Naive thymus-derived CD8-positive, alpha-beta T cell (primary cell): ENCODE measurements at regions not wholly inside any gene's neighbourhood (a gene's known extent, or its start where the extent isn't known, plus 50 kb on each side); places are given as distances from the start of the nearest gene placed in this dataset.
A peak's percentile ranks its signal among the peaks of the same experiment; 100 is the strongest.

Experiments used
- ATAC-seq, 2 donors: fragments of 150-1000 bp; cut with Tn5 transposase in 1 of 2; sonication (Bioruptor Pico), chemical (Tn5 transposase) in 1 of 2; 1 replicate in 1 of 2; 2 replicates in 1 of 2; pipeline ENCODE4 v1.10.0; 2021; ENCODE audit warnings: mild to moderate bottlenecking in 2 of 2, moderate library complexity in 2 of 2
- POLR2A ChIA-PET: fragments of 350-600 bp; sonication (Branson Sonifier 250); formaldehyde crosslinking; loops from one replicate; lab custom pipeline; 2021; ENCODE audit warnings: antibody characterized with exemption; lab: Charles Lee
- DNase-seq, 10 donors: peaks; one replicate each; pipeline versions ENCODE4 v3.0.0 to v3.0.0-alpha.2; 2020 to 2022
- H3K27ac Mint-ChIP-seq, 10 donors: one replicate each; pipeline ENCODE4 v1.8.0; 2020 to 2022; ENCODE audit warnings: mild to moderate bottlenecking in 10 of 10, mixed read lengths in 10 of 10, moderate library complexity in 4 of 10, inconsistent platforms in 1 of 10
- H3K27me3 Mint-ChIP-seq, 5 donors: one replicate each; pipeline ENCODE4 v1.8.0; 2021 to 2022; ENCODE audit warnings: mixed read lengths in 5 of 5
- H3K36me3 Mint-ChIP-seq, 3 donors: one replicate each; pipeline ENCODE4 v1.8.0; 2020 to 2022; ENCODE audit warnings: mixed read lengths in 3 of 3, mild to moderate bottlenecking in 2 of 3, inconsistent platforms in 1 of 3
- H3K4me1 Mint-ChIP-seq, 4 donors: one replicate each; pipeline ENCODE4 v1.8.0; 2021 to 2022; ENCODE audit warnings: mixed read lengths in 4 of 4
- H3K4me3 Mint-ChIP-seq, 10 donors: one replicate each; pipeline ENCODE4 v1.8.0; 2020 to 2022; ENCODE audit warnings: mild to moderate bottlenecking in 10 of 10, mixed read lengths in 10 of 10, moderate library complexity in 6 of 10, inconsistent platforms in 1 of 10
- H3K9me3 Mint-ChIP-seq, 9 donors: one replicate each; pipeline ENCODE4 v1.8.0; 2020 to 2022; ENCODE audit warnings: mixed read lengths in 9 of 9, mild to moderate bottlenecking in 3 of 9, inconsistent platforms in 1 of 9, moderate library complexity in 1 of 9

- ATAC-seq (no peak), DNase-seq (no peak)
- peaks cover 0 to 8% (median 4%) of the 10 kb centered on the region in 9 donors for H3K9me3 Mint-ChIP-seq
- POLR2A ChIA-PET = no interaction called here
- no peak overlapping the region for H3K4me3 Mint-ChIP-seq
- H3K27me3 Mint-ChIP-seq = peaks cover 5 to 38% (median 18%) of the 10 kb centered on the region in 5 donors
- H3K4me1 Mint-ChIP-seq = peaks cover 0 to 3% (median 0%) of the 10 kb centered on the region in 4 donors
- peaks cover 0 to 6% (median 0%) of the 10 kb centered on the region in 3 donors for H3K36me3 Mint-ChIP-seq
- H3K27ac Mint-ChIP-seq = peak overlapping the region in 1 of 10 donors; percentile 51
Measured at GRCh38 chr2:19460761-19461160, 102.3 kb upstream of the OSR1 start.

GRCh38 chr2:19458427-19459003 is 100.1 kb upstream of the OSR1 start:
- DNase-seq (no peak), ATAC-seq (no peak)
- H3K4me1 Mint-ChIP-seq = peaks cover 0 to 3% (median 0%) of the 10 kb centered on the region in 4 donors
- H3K27ac Mint-ChIP-seq = no peak overlapping the region
- POLR2A ChIA-PET = no interaction called here
- peaks cover 5 to 38% (median 17%) of the 10 kb centered on the region in 5 donors for H3K27me3 Mint-ChIP-seq
- peaks cover 0 to 14% (median 5%) of the 10 kb centered on the region in 9 donors for H3K9me3 Mint-ChIP-seq
- H3K4me3 Mint-ChIP-seq = no peak overlapping the region
- peaks cover 0 to 8% (median 0%) of the 10 kb centered on the region in 3 donors for H3K36me3 Mint-ChIP-seq

GRCh38 chr2:19457809-19458208 is 99.4 kb upstream of the OSR1 start:
- POLR2A ChIA-PET = no interaction called here
- Mint-ChIP-seq H3K9me3 (peaks cover 0 to 14% (median 5%) of the 10 kb centered on the region in 9 donors), H3K4me1 (peaks cover 0 to 3% (median 0%) of the 10 kb centered on the region in 4 donors), H3K27ac (no peak overlapping the region), H3K36me3 (peaks cover 0 to 8% (median 0%) of the 10 kb centered on the region in 3 donors), H3K4me3 (no peak overlapping the region), H3K27me3 (peaks cover 5 to 35% (median 14%) of the 10 kb centered on the region in 5 donors)
- ATAC-seq (no peak), DNase-seq (no peak)

GRCh38 chr2:19456705-19457309 is 98.4 kb upstream of the OSR1 start:
- peaks cover 3 to 25% (median 6%) of the 10 kb centered on the region in 5 donors for H3K27me3 Mint-ChIP-seq
- H3K36me3 Mint-ChIP-seq = peaks cover 0 to 8% (median 0%) of the 10 kb centered on the region in 3 donors
- POLR2A ChIA-PET = no interaction called here
- ATAC-seq (no peak), DNase-seq (no peak)
- H3K27ac Mint-ChIP-seq = no peak overlapping the region
- H3K9me3 Mint-ChIP-seq = peaks cover 0 to 14% (median 5%) of the 10 kb centered on the region in 9 donors
- peaks cover 0 to 3% (median 0%) of the 10 kb centered on the region in 4 donors for H3K4me1 Mint-ChIP-seq
- no peak overlapping the region for H3K4me3 Mint-ChIP-seq

DNA sequence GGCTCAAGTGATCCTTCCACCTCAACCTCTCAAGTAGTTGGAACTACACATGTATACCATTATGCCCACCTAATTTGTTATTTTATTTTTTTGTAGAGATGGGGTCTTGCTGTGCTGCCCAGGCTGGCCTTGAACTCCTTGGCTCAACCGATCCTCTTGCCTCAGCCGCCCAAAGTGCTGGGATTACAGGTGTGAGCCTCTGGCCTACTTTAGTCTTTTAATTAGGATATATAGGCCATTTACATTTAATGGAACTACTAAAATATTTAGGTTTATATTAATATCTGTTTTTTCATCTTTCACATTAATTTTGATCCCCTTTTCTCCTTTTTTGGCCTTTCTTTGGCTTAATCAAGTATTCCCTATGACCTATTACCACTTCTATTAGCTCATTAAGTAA is 95.7 kb upstream of the OSR1 start:
- Mint-ChIP-seq H3K4me1 (no peaks in the 10 kb centered on the region), H3K27me3 (peaks cover 1 to 20% (median 6%) of the 10 kb centered on the region in 5 donors), H3K9me3 (peaks cover 0 to 14% (median 5%) of the 10 kb centered on the region in 9 donors), H3K4me3 (no peak overlapping the region), H3K27ac (no peak overlapping the region), H3K36me3 (peaks cover 0 to 8% (median 0%) of the 10 kb centered on the region in 3 donors)
- DNase-seq = no peak
- no peak for ATAC-seq
- POLR2A ChIA-PET = no interaction called here

DNA sequence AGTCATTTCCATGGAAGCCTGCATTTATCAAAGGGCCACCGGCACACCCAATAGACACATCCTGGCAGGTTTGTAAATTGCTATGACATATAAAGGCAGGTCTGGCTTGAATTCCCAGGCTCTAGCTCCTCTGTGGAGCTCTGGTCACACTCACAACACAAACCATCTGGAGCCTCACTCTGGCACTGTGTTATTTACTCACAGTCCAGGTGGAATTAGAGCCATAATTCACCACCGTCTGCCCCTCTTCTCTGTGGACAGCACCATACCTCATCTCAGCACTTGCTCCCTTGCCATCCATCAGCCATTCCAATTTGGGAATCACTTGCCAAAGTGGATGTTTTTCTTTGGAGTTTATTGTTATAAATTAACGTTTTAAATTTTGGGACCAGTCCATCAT is 84.3 kb upstream of the OSR1 start:
- H3K27ac Mint-ChIP-seq = no peak overlapping the region
- H3K4me1 Mint-ChIP-seq = no peaks in the 10 kb centered on the region

DNA sequence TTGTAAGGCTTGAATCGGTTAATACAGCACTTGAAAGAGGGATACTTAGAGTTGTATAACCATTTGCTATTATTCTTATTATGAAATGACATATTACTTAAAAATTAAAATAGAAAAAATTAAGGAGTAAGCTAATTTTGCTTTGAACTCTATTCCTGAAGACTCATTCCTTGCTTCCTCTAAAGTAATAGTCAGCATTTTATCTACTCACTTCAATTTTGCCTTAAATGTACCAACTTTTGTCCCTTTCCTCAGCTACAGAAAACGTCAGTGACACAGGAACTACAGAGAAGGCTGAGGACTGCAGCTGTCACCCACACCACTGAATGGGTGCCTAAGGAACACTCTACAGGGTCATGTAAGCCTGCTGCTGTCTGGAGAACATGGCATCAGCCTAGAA is 80.7 kb upstream of the OSR1 start:
- ATAC-seq = no peak
- Mint-ChIP-seq H3K36me3 (peaks cover 0 to 7% (median 0%) of the 10 kb centered on the region in 3 donors), H3K9me3 (peaks cover 0 to 8% (median 0%) of the 10 kb centered on the region in 9 donors), H3K4me1 (peaks cover 0 to 4% (median 0%) of the 10 kb centered on the region in 4 donors), H3K4me3 (no peak overlapping the region), H3K27ac (no peak overlapping the region), H3K27me3 (peaks cover 10 to 49% (median 16%) of the 10 kb centered on the region in 5 donors)
- POLR2A ChIA-PET = no interaction called here
- DNase-seq = no peak

More for the DNA sequence above, 84.3 kb upstream of the OSR1 start:
- no peak overlapping the region for H3K4me3 Mint-ChIP-seq
- DNase-seq = no peak
- H3K27me3 Mint-ChIP-seq = peaks cover 0 to 45% (median 11%) of the 10 kb centered on the region in 5 donors
- ATAC-seq = no peak
- H3K36me3 Mint-ChIP-seq = peaks cover 0 to 21% (median 4%) of the 10 kb centered on the region in 3 donors
- peaks cover 0 to 24% (median 5%) of the 10 kb centered on the region in 9 donors for H3K9me3 Mint-ChIP-seq
- POLR2A ChIA-PET = no interaction called here

- Mint-ChIP-seq H3K9me3 (no peaks in the 10 kb centered on the region), H3K4me1 (peaks cover 0 to 4% (median 0%) of the 10 kb centered on the region in 4 donors), H3K27ac (no peak overlapping the region), H3K27me3 (peaks cover 10 to 35% (median 13%) of the 10 kb centered on the region in 5 donors), H3K4me3 (no peak overlapping the region), H3K36me3 (no peaks in the 10 kb centered on the region)
- DNase-seq (no peak), ATAC-seq (no peak)
- POLR2A ChIA-PET = no interaction called here
Measured at GRCh38 chr2:19435815-19436214, 77.4 kb upstream of the OSR1 start.

- no peak overlapping the region for H3K27ac Mint-ChIP-seq
- no peaks in the 10 kb centered on the region for H3K9me3 Mint-ChIP-seq
- H3K27me3 Mint-ChIP-seq = peaks cover 10 to 44% (median 14%) of the 10 kb centered on the region in 5 donors
- ATAC-seq (no peak), DNase-seq (no peak)
- H3K4me1 Mint-ChIP-seq = peaks cover 0 to 4% (median 0%) of the 10 kb centered on the region in 4 donors
- POLR2A ChIA-PET = no interaction called here
- H3K4me3 Mint-ChIP-seq = no peak overlapping the region
- no peaks in the 10 kb centered on the region for H3K36me3 Mint-ChIP-seq
Measured at GRCh38 chr2:19434413-19434812, 76.0 kb upstream of the OSR1 start.

GRCh38 chr2:19426941-19427340 is 68.5 kb upstream of the OSR1 start:
- Mint-ChIP-seq H3K4me1 (no peaks in the 10 kb centered on the region), H3K36me3 (no peaks in the 10 kb centered on the region), H3K27ac (no peak overlapping the region), H3K9me3 (no peaks in the 10 kb centered on the region), H3K27me3 (peaks cover 7 to 48% (median 22%) of the 10 kb centered on the region in 5 donors), H3K4me3 (no peak overlapping the region)
- POLR2A ChIA-PET = no interaction called here
- no peak for ATAC-seq
- DNase-seq = no peak

DNA sequence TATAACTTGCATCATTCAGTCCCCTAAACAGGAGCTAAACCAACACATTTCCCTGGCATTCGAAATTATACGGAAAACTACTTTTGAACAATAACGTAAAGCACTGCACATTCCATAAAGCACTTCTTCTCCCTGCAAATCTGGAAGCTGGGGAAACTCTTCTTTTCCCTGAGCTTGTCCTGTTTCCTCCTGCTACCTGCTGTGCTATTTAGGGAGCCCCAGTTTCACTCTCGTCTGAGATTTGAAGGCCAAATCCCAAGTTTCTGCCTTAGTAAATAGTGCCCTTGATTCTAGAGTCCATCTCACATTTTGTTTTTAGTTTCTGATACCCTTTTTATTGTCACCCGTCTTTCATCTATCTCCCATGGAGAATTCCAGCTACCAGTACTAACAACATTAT is 67.7 kb upstream of the OSR1 start:
- Mint-ChIP-seq H3K4me3 (no peak overlapping the region), H3K9me3 (no peaks in the 10 kb centered on the region), H3K36me3 (no peaks in the 10 kb centered on the region), H3K27me3 (peaks cover 7 to 48% (median 21%) of the 10 kb centered on the region in 5 donors), H3K27ac (no peak overlapping the region), H3K4me1 (no peaks in the 10 kb centered on the region)
- no peak for ATAC-seq
- DNase-seq = no peak
- POLR2A ChIA-PET = no interaction called here

- POLR2A ChIA-PET = no interaction called here
- Mint-ChIP-seq H3K9me3 (no peaks in the 10 kb centered on the region), H3K4me1 (no peaks in the 10 kb centered on the region), H3K36me3 (no peaks in the 10 kb centered on the region), H3K4me3 (no peak overlapping the region), H3K27me3 (peaks cover 7 to 47% (median 21%) of the 10 kb centered on the region in 5 donors), H3K27ac (no peak overlapping the region)
- DNase-seq (no peak), ATAC-seq (no peak)
Measured at GRCh38 chr2:19425419-19425818, 67.0 kb upstream of the OSR1 start.

DNA sequence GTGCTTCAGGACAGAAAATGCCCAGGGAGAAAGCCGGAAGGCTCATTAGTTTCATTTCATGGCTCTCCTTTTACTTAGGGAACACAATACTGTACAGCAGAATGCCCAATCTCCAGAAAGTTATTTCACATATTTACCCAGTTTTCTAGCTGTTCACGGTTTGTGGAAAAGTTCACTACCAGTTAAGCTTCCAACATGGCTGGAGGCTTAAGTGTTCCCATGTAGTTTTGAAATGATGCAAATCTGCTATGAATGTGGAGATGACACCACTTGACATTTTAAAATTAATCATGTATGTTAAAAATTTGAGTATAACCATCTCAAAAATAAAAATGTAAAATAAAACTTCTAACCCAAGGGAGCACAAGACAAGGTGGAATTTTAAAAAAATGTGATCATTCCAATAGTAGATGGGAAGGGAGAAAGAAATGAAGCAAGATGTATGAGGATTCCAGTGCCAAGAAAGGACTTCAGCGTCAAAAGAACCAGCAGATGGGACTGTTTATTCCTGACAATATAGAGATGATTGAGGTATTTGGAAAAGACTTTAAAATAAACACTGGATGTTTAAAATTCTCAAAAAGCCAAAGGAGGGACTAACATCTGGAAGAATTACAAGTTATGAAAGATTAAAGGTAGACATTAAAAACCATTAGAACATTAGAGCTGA is 60.9 kb upstream of the OSR1 start:
- no peaks in the 10 kb centered on the region for H3K9me3 Mint-ChIP-seq
- no peaks in the 10 kb centered on the region for H3K36me3 Mint-ChIP-seq
- no peak for DNase-seq
- ATAC-seq = no peak
- H3K4me3 Mint-ChIP-seq = no peak overlapping the region
- POLR2A ChIA-PET = no interaction called here
- peaks cover 7 to 47% (median 17%) of the 10 kb centered on the region in 5 donors for H3K27me3 Mint-ChIP-seq
- peaks cover 0 to 3% (median 0%) of the 10 kb centered on the region in 4 donors for H3K4me1 Mint-ChIP-seq
- no peak overlapping the region for H3K27ac Mint-ChIP-seq
